ENCODE measurements at regions not wholly inside any gene's neighbourhood (a gene's known extent, or its start where the extent isn't known, plus 50 kb on each side); places are given as distances from the start of the nearest gene placed in this dataset.
A peak's percentile ranks its signal among the peaks of the same experiment; 100 is the strongest.

- WGBS (ENCODE audit: low lambda C conversion rate, missing lambda C conversion rate): 98% methylated on average over 6 of the region's 15 CpGs
- Histone ChIP-seq H4K20me1 (ENCODE audit: insufficient read depth, poor library complexity, severe bottlenecking) (no peaks in the 10 kb centered on the region), H3K9me2 (replicated peaks; ENCODE audit: insufficient read depth) (no peaks in the 10 kb centered on the region), H2AFZ (no peak overlapping the region), H3K9me3 (ENCODE audit: low read depth) (no peaks in the 10 kb centered on the region), H3K27ac (no peak overlapping the region), H3K27me3 (no peaks in the 10 kb centered on the region), H3K36me3 (replicated peaks; ENCODE audit: insufficient read depth, low read depth) (no peaks in the 10 kb centered on the region), H3K79me2 (peaks cover 6% of the 10 kb centered on the region), H3K4me2 (no peak overlapping the region), H3K4me3 (no peak overlapping the region), H3K4me1 (ENCODE audit: insufficient read depth) (peaks cover 13% of the 10 kb centered on the region)
- DNase-seq (ENCODE audit: low spot score): no peak
- TF ChIP-seq CTCF (IDR thresholded peaks at IDR 0.05; ENCODE audit: poor library complexity): no peak
- TF ChIP-seq EZH2 (IDR thresholded peaks at IDR 0.05; ENCODE audit: borderline replicate concordance): no peak
- no peak for TF ChIP-seq EZH2phosphoT487 (IDR thresholded peaks at IDR 0.05; ENCODE audit: low read depth, severe bottlenecking, unreplicated experiment)
Observed at GRCh38 chr2:241937297-241937696, 67.8 kb downstream of the RTP5 start.

GRCh38 chr2:241939541-241939940 is 70.0 kb downstream of the RTP5 start:
- Histone ChIP-seq H2AFZ (no peak overlapping the region), H3K36me3 (replicated peaks; ENCODE audit: insufficient read depth, low read depth) (no peaks in the 10 kb centered on the region), H3K4me3 (no peak overlapping the region), H3K27me3 (no peaks in the 10 kb centered on the region), H3K4me1 (ENCODE audit: insufficient read depth) (no peaks in the 10 kb centered on the region), H3K27ac (no peak overlapping the region), H4K20me1 (ENCODE audit: insufficient read depth, poor library complexity, severe bottlenecking) (no peaks in the 10 kb centered on the region), H3K4me2 (no peak overlapping the region), H3K9me3 (ENCODE audit: low read depth) (no peaks in the 10 kb centered on the region), H3K9me2 (replicated peaks; ENCODE audit: insufficient read depth) (no peaks in the 10 kb centered on the region), H3K79me2 (peaks cover 6% of the 10 kb centered on the region)
- no peak for DNase-seq (ENCODE audit: low spot score)
- 91% methylated on average over 7 of the region's 7 CpGs for WGBS (ENCODE audit: low lambda C conversion rate, missing lambda C conversion rate)
- no peak for TF ChIP-seq EZH2phosphoT487 (IDR thresholded peaks at IDR 0.05; ENCODE audit: low read depth, severe bottlenecking, unreplicated experiment)
- no peak for TF ChIP-seq CTCF (IDR thresholded peaks at IDR 0.05; ENCODE audit: poor library complexity)
- no peak for TF ChIP-seq EZH2 (IDR thresholded peaks at IDR 0.05; ENCODE audit: borderline replicate concordance)

- Histone ChIP-seq H2AFZ (no peak overlapping the region), H3K36me3 (replicated peaks; ENCODE audit: insufficient read depth, low read depth) (no peaks in the 10 kb centered on the region), H3K9me2 (replicated peaks; ENCODE audit: insufficient read depth) (no peaks in the 10 kb centered on the region), H3K9me3 (ENCODE audit: low read depth) (no peaks in the 10 kb centered on the region), H3K27me3 (no peaks in the 10 kb centered on the region), H3K4me2 (no peak overlapping the region), H3K79me2 (peaks cover 6% of the 10 kb centered on the region), H3K27ac (no peak overlapping the region), H3K4me3 (no peak overlapping the region), H3K4me1 (ENCODE audit: insufficient read depth) (no peaks in the 10 kb centered on the region), H4K20me1 (ENCODE audit: insufficient read depth, poor library complexity, severe bottlenecking) (no peaks in the 10 kb centered on the region)
- no peak for TF ChIP-seq EZH2 (IDR thresholded peaks at IDR 0.05; ENCODE audit: borderline replicate concordance)
- peak; percentile 19 for TF ChIP-seq CTCF (IDR thresholded peaks at IDR 0.05; ENCODE audit: poor library complexity)
- no peak for TF ChIP-seq EZH2phosphoT487 (IDR thresholded peaks at IDR 0.05; ENCODE audit: low read depth, severe bottlenecking, unreplicated experiment)
- no peak for DNase-seq (ENCODE audit: low spot score)
- WGBS (ENCODE audit: low lambda C conversion rate, missing lambda C conversion rate): 96% methylated on average over 7 of the region's 7 CpGs
Observed at GRCh38 chr2:241940329-241940728, 70.8 kb downstream of the RTP5 start.
